HL-60 (cell line): ENCODE measurements at regions not wholly inside any gene's neighbourhood (a gene's known extent, or its start where the extent isn't known, plus 50 kb on each side); places are given as distances from the start of the nearest gene placed in this dataset.

Source experiments
- DNase-seq, 2 experiments: peaks; one replicate each; pipeline ENCODE4 v3.0.0-alpha.2; 2010 to 2020; ENCODE audit warnings: low read depth in 1 of 2, low spot score in 1 of 2
- H3K27ac ChIP-seq: fragments of 250-450 bp; sonication (Bioruptor Pico); replicated peaks from 2 replicates; pipeline ENCODE4 v1.5.1; 2020; ENCODE audit warnings: mild to moderate bottlenecking, moderate library complexity
- H3K27me3 ChIP-seq: fragments of 250-450 bp; sonication (Bioruptor Pico); 2 replicates; pipeline ENCODE4 v1.5.1; 2021; ENCODE audit warnings: mild to moderate bottlenecking, moderate library complexity; ENCODE audit not compliant: insufficient read depth, poor library complexity, severe bottlenecking
- H3K4me3 ChIP-seq: replicated peaks from 2 replicates; pipeline ENCODE4 v1.5.1; 2011; ENCODE audit warnings: mild to moderate bottlenecking, control low read depth, low read length; ENCODE audit not compliant: insufficient read depth
- CTCF ChIP-seq: IDR thresholded peaks from one replicate; pipeline ENCODE4 v1.5.1; 2011; ENCODE audit warnings: low read length, control low read depth, inconsistent platforms; ENCODE audit not compliant: insufficient read depth
- GABPA ChIP-seq: IDR thresholded peaks from 2 replicates; pipeline ENCODE4 v1.6.1; 2012; ENCODE audit warnings: low read depth
- POLR2AphosphoS5 ChIP-seq: IDR thresholded peaks from 2 replicates; pipeline ENCODE4 v1.6.1; 2012; ENCODE audit warnings: low read depth
- SPI1 ChIP-seq: IDR thresholded peaks from 2 replicates; pipeline ENCODE4 v1.6.1; 2012; ENCODE audit warnings: low read depth, mild to moderate bottlenecking, borderline replicate concordance
- TF ChIP-seq, protein P1 (sequence below): IDR thresholded peaks from 2 replicates; pipeline ENCODE4 v1.6.1; 2012; ENCODE audit warnings: low read depth; ENCODE audit not compliant: insufficient replicate concordance

- DNase-seq: no peak
- Histone ChIP-seq H3K27me3 (no peaks in the 10 kb centered on the region), H3K27ac (no peak overlapping the region), H3K4me3 (no peak overlapping the region)
- TF ChIP-seq CTCF (no peak), POLR2AphosphoS5 (no peak), SPI1 (no peak), GABPA (no peak)
- TF ChIP-seq, protein P1, sequence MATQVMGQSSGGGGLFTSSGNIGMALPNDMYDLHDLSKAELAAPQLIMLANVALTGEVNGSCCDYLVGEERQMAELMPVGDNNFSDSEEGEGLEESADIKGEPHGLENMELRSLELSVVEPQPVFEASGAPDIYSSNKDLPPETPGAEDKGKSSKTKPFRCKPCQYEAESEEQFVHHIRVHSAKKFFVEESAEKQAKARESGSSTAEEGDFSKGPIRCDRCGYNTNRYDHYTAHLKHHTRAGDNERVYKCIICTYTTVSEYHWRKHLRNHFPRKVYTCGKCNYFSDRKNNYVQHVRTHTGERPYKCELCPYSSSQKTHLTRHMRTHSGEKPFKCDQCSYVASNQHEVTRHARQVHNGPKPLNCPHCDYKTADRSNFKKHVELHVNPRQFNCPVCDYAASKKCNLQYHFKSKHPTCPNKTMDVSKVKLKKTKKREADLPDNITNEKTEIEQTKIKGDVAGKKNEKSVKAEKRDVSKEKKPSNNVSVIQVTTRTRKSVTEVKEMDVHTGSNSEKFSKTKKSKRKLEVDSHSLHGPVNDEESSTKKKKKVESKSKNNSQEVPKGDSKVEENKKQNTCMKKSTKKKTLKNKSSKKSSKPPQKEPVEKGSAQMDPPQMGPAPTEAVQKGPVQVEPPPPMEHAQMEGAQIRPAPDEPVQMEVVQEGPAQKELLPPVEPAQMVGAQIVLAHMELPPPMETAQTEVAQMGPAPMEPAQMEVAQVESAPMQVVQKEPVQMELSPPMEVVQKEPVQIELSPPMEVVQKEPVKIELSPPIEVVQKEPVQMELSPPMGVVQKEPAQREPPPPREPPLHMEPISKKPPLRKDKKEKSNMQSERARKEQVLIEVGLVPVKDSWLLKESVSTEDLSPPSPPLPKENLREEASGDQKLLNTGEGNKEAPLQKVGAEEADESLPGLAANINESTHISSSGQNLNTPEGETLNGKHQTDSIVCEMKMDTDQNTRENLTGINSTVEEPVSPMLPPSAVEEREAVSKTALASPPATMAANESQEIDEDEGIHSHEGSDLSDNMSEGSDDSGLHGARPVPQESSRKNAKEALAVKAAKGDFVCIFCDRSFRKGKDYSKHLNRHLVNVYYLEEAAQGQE: no peak
Observed at GRCh38 chr9:23343226-23343625, 482.8 kb downstream of the ELAVL2 start.

GRCh38 chr9:23361096-23361495 lies 464.9 kb downstream of the ELAVL2 start:
- H3K27me3 ChIP-seq: no peaks in the 10 kb centered on the region
- no peak overlapping the region for H3K27ac ChIP-seq
- DNase-seq: no peak
- no peak overlapping the region for H3K4me3 ChIP-seq
- TF ChIP-seq SPI1: no peak
- TF ChIP-seq, protein P1: no peak
- no peak for TF ChIP-seq POLR2AphosphoS5
- no peak for TF ChIP-seq GABPA
- TF ChIP-seq CTCF: no peak

DNA sequence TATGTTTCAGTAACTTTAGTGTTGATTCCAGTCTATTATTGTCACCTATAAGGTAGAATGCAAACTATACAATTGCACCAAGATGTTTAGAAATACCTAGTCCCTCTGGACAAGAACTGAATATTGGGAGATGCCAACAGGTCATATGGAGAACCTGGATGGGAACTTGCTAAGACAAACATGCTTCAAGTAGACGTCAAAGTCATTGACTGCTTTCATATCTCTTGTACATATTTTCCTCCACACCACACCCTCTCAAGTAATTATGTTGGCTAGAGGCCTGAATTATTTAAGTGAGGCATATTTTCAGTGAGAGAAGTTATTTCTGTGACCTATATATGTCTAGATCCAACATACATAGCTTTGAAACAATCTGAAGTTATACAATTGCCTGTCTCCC lies 453.3 kb downstream of the ELAVL2 start:
- no peaks in the 10 kb centered on the region for H3K27me3 ChIP-seq
- H3K27ac ChIP-seq: no peak overlapping the region
- TF ChIP-seq SPI1 (no peak), GABPA (no peak), CTCF (no peak)
- H3K4me3 ChIP-seq: no peak overlapping the region
- DNase-seq: no peak

- peak in 1 of 2 experiments; percentile 1 for DNase-seq
- no peak for TF ChIP-seq CTCF
- no peak for TF ChIP-seq POLR2AphosphoS5
- no peak for TF ChIP-seq SPI1
- TF ChIP-seq, protein P1: no peak
- TF ChIP-seq GABPA: no peak
- H3K27me3 ChIP-seq: no peaks in the 10 kb centered on the region
- H3K27ac ChIP-seq: no peak overlapping the region
- H3K4me3 ChIP-seq: no peak overlapping the region
Observed at GRCh38 chr9:23375511-23375910, 450.5 kb downstream of the ELAVL2 start.
